Keratinocyte (primary cell): ENCODE measurements at regions not wholly inside any gene's neighbourhood (a gene's known extent, or its start where the extent isn't known, plus 50 kb on each side); places are given as distances from the start of the nearest gene placed in this dataset.

Source experiments
- DNase-seq: peaks from one replicate; pipeline ENCODE4 v3.0.0-alpha.2; 2011; ENCODE audit warnings: low read depth, missing footprints, low spot score
- FAIRE-seq: peaks from 2 replicates; lab custom pipeline; 2011; peaks lifted over from hg19 to GRCh38; lab: Jason Lieb, UNC
- H2AFZ ChIP-seq: 2 replicates; pipeline ENCODE4 v1.6.0; 2012; ENCODE audit warnings: low read length, control low read depth, inconsistent platforms; ENCODE audit not compliant: control insufficient read depth
- H3K27ac ChIP-seq: 2 replicates; pipeline ENCODE4 v1.5.1; 2011; ENCODE audit warnings: low read length; ENCODE audit not compliant: control insufficient read depth, insufficient read depth
- H3K27me3 ChIP-seq: 3 replicates; pipeline ENCODE4 v1.6.0; 2011; ENCODE audit warnings: low read length; ENCODE audit not compliant: control insufficient read depth, insufficient read depth; ENCODE audit errors: extremely low read depth
- H3K36me3 ChIP-seq, 2 experiments: 2 replicates in 1 of 2; 3 replicates in 1 of 2; pipeline ENCODE4 v1.5.1; 2011; ENCODE audit warnings: low read length in 2 of 2, mild to moderate bottlenecking in 1 of 2; ENCODE audit not compliant: control insufficient read depth in 2 of 2, insufficient read depth in 2 of 2; ENCODE audit errors: extremely low read depth in 1 of 2
- H3K4me1 ChIP-seq: 3 replicates; pipeline ENCODE4 v1.5.1; 2011; ENCODE audit warnings: low read length; ENCODE audit not compliant: control insufficient read depth, insufficient read depth; ENCODE audit errors: extremely low read depth
- H3K4me2 ChIP-seq: 3 replicates; pipeline ENCODE4 v1.6.0; 2011; ENCODE audit warnings: low read depth, low read length; ENCODE audit not compliant: control insufficient read depth, insufficient read depth; ENCODE audit errors: extremely low read depth
- H3K4me3 ChIP-seq, 3 experiments: fragments of 200-600 bp in 1 of 3; sonication (generic) in 1 of 3; 2 replicates in 2 of 3; 3 replicates in 1 of 3; pipeline ENCODE4 v1.5.1; 2011 to 2016; ENCODE audit warnings: low read length in 3 of 3, mild to moderate bottlenecking in 3 of 3, control low read depth in 2 of 3, inconsistent platforms in 1 of 3, low read depth in 1 of 3, mixed read lengths in 1 of 3, mixed run types in 1 of 3, moderate library complexity in 1 of 3; ENCODE audit not compliant: control insufficient read depth in 2 of 3, insufficient read depth in 2 of 3; ENCODE audit errors: extremely low read depth in 1 of 3
- H3K79me2 ChIP-seq: 2 replicates; pipeline ENCODE4 v1.6.0; 2012; ENCODE audit warnings: low read length; ENCODE audit not compliant: control insufficient read depth, insufficient read depth
- H3K9ac ChIP-seq: 3 replicates; pipeline ENCODE4 v1.6.0; 2011; ENCODE audit warnings: low read length; ENCODE audit not compliant: control insufficient read depth, insufficient read depth; ENCODE audit errors: extremely low read depth
- H3K9me1 ChIP-seq: 3 replicates; pipeline ENCODE4 v1.6.0; 2011; ENCODE audit warnings: low read length; ENCODE audit not compliant: control insufficient read depth, insufficient read depth; ENCODE audit errors: extremely low read depth
- H3K9me3 ChIP-seq: 2 replicates; pipeline ENCODE4 v1.5.1; 2012; ENCODE audit warnings: low read depth, low read length; ENCODE audit not compliant: control insufficient read depth
- H4K20me1 ChIP-seq: 3 replicates; pipeline ENCODE4 v1.6.0; 2011; ENCODE audit warnings: low read length; ENCODE audit not compliant: control insufficient read depth, insufficient read depth; ENCODE audit errors: extremely low read depth
- EZH2 ChIP-seq: IDR thresholded peaks from one replicate; pipeline ENCODE4 v1.6.1; 2012; ENCODE audit warnings: inconsistent platforms, mild to moderate bottlenecking, low read length, moderate library complexity
- dilution Hi-C: fragments of 300-500 bp; cut with MboI; formaldehyde crosslinking; loops from one replicate; pipeline ENCODE4 v1.7.0; 2020; ENCODE audit warnings: low sequenced_read_pairs; ENCODE audit not compliant: extremely low pct_ligation_motif_present
- TF ChIP-seq, protein P1 (sequence below), 3 experiments: IDR thresholded peaks in 1 of 3; conservative IDR thresholded peaks in 1 of 3; optimal IDR thresholded peaks in 1 of 3; 2 replicates in 2 of 3; 3 replicates in 1 of 3; pipeline versions ENCODE3 to v1.5.1; 2011; ENCODE audit warnings: low read length in 3 of 3, mild to moderate bottlenecking in 3 of 3, moderate library complexity in 2 of 3, control low read depth in 1 of 3, inconsistent platforms in 1 of 3; ENCODE audit not compliant: insufficient read depth in 2 of 3; ENCODE audit errors: extremely low read depth in 1 of 3

DNA sequence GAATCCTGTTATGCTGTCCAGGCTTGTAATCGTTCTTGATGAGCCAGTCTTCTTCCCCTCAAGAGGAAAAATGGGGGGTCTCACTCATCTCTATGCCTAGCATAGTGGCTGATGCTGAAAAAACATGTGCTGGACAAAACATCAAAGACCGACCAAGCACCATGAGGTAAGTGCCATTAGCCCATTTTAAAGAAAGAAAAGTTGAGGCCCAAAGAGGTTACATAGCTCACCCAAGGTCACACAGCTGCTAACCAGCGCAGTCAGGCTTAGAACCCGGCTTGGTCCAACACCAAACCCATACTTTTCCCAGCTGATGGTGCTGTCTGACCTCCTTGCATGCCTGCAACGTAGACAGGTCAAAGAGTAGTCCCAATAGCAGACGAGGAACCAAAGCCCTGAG is 156.4 kb downstream of the INHBB start:
- TF ChIP-seq, protein P1, sequence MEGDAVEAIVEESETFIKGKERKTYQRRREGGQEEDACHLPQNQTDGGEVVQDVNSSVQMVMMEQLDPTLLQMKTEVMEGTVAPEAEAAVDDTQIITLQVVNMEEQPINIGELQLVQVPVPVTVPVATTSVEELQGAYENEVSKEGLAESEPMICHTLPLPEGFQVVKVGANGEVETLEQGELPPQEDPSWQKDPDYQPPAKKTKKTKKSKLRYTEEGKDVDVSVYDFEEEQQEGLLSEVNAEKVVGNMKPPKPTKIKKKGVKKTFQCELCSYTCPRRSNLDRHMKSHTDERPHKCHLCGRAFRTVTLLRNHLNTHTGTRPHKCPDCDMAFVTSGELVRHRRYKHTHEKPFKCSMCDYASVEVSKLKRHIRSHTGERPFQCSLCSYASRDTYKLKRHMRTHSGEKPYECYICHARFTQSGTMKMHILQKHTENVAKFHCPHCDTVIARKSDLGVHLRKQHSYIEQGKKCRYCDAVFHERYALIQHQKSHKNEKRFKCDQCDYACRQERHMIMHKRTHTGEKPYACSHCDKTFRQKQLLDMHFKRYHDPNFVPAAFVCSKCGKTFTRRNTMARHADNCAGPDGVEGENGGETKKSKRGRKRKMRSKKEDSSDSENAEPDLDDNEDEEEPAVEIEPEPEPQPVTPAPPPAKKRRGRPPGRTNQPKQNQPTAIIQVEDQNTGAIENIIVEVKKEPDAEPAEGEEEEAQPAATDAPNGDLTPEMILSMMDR (optimal IDR thresholded peaks at IDR 0.05 in 1 of 3, IDR thresholded peaks at IDR 0.05 in 1 of 3, conservative IDR thresholded peaks at IDR 0.05 in 1 of 3; ENCODE audit: extremely low read depth in 1 of 3, insufficient read depth in 2 of 3, low read length in 3 of 3), result no peak
- H3K9me1 ChIP-seq, result no peaks in the 10 kb centered on the region
- FAIRE-seq, result no peak

DNA sequence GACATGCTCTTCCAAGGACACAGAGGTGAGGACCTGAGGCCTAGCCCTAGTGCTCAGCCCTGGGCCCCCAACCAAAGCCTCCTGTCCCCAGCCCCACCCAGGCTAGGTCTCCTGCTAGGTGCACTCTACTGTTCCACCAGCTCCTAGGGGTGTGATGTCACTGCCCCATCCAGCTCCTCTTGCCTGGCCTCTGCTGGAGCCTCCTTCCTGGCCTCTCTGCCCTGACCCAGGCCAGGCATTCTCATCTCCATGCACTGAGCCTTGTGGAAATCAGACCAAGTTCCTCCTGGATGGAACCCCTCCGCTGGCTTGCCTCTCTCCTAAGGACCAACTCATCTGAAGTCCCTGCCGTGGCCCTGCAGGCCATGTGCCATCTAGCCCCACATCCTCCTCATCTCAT is 156.8 kb downstream of the INHBB start:
- Histone ChIP-seq H3K9ac (no peak overlapping the region), H3K4me2 (no peak overlapping the region), H3K27me3 (peaks cover 3% of the 10 kb centered on the region), H2AFZ (no peak overlapping the region), H3K9me3 (no peaks in the 10 kb centered on the region), H3K4me3 (no peak overlapping the region), H3K79me2 (no peaks in the 10 kb centered on the region), H3K9me1 (no peaks in the 10 kb centered on the region), H3K4me1 (no peaks in the 10 kb centered on the region), H3K36me3 (no peaks in the 10 kb centered on the region), H4K20me1 (no peaks in the 10 kb centered on the region), H3K27ac (no peak overlapping the region)
- FAIRE-seq (no peak), DNase-seq (no peak)
- TF ChIP-seq EZH2, result no peak
- TF ChIP-seq, protein P1 (optimal IDR thresholded peaks at IDR 0.05 in 1 of 3, IDR thresholded peaks at IDR 0.05 in 1 of 3, conservative IDR thresholded peaks at IDR 0.05 in 1 of 3; ENCODE audit: extremely low read depth in 1 of 3, insufficient read depth in 2 of 3, low read length in 3 of 3), result no peak
- dilution Hi-C loops, result no loop called here

More for the DNA sequence above, 156.4 kb downstream of the INHBB start:
- no peaks in the 10 kb centered on the region for H3K79me2 ChIP-seq
- no peak overlapping the region for H3K4me3 ChIP-seq
- no peak overlapping the region for H3K27ac ChIP-seq
- H3K9me3 ChIP-seq, result no peaks in the 10 kb centered on the region
- no peaks in the 10 kb centered on the region for H3K36me3 ChIP-seq
- H3K4me2 ChIP-seq, result no peak overlapping the region
- H3K9ac ChIP-seq, result no peak overlapping the region
- DNase-seq, result no peak
- dilution Hi-C loops, result no loop called here
- no peak overlapping the region for H2AFZ ChIP-seq
- no peaks in the 10 kb centered on the region for H4K20me1 ChIP-seq
- H3K4me1 ChIP-seq, result no peaks in the 10 kb centered on the region
- H3K27me3 ChIP-seq, result peaks cover 3% of the 10 kb centered on the region
